K562 (cell line): ENCODE measurements at regions not wholly inside any gene's neighbourhood (a gene's known extent, or its start where the extent isn't known, plus 50 kb on each side); places are given as distances from the start of the nearest gene placed in this dataset.

ENCODE experiments used
- CAMTA2 ChIP-seq: fragments of 250-450 bp; sonication (Bioruptor Pico); conservative IDR thresholded peaks from 2 replicates; pipeline ENCODE4 v1.5.1; 2022
- CBFB ChIP-seq: sonication (generic); formaldehyde crosslinking; IDR thresholded peaks from 2 replicates; pipeline ENCODE4 v1.4.0; 2020; ENCODE audit warnings: mild to moderate bottlenecking, missing genetic modification reagents
- FOXJ3 ChIP-seq: sonication (generic); formaldehyde crosslinking; IDR thresholded peaks from 2 replicates; pipeline ENCODE4 v1.4.0; 2020; ENCODE audit warnings: mild to moderate bottlenecking, missing genetic modification reagents
- GTF2E2 ChIP-seq: fragments of 200-800 bp; sonication (Bioruptor generic); IDR thresholded peaks from 2 replicates; pipeline ENCODE4 v1.6.1; 2016; ENCODE audit warnings: missing genetic modification characterization, missing compliant biosample characterization
- HDAC8 ChIP-seq: fragments of 450-650 bp; IDR thresholded peaks from 2 replicates; pipeline ENCODE4 v1.6.1; 2016; ENCODE audit warnings: mild to moderate bottlenecking, missing genetic modification characterization, moderate library complexity, missing compliant biosample characterization
- IRF1 ChIP-seq: sonication (generic); formaldehyde crosslinking; IDR thresholded peaks from 2 replicates; pipeline ENCODE4 v1.8.0; 2022; ENCODE audit warnings: missing genetic modification reagents, mild to moderate bottlenecking, borderline replicate concordance
- KDM2B ChIP-seq: fragments of 250-450 bp; sonication (Bioruptor Pico); IDR thresholded peaks from 2 replicates; pipeline ENCODE4 v1.8.0; 2021; ENCODE audit warnings: mild to moderate bottlenecking, moderate library complexity
- KLF16 ChIP-seq: IDR thresholded peaks from 2 replicates; pipeline ENCODE4 v1.6.1; 2016; ENCODE audit warnings: antibody characterized with exemption
- MAZ ChIP-seq, 2 experiments: fragments of 450-650 bp in 1 of 2; sonication (generic) in 1 of 2; formaldehyde crosslinking; IDR thresholded peaks in 1 of 2; conservative IDR thresholded peaks in 1 of 2; 2 replicates each; pipeline versions ENCODE4 v1.4.0 to v1.5.0; 2020; ENCODE audit warnings: mild to moderate bottlenecking in 1 of 2, missing genetic modification reagents in 1 of 2
- MEF2D ChIP-seq: conservative IDR thresholded peaks from 2 replicates; pipeline ENCODE4 v1.6.1; 2016; ENCODE audit warnings: low read depth, missing genetic modification characterization, missing compliant biosample characterization
- MYNN ChIP-seq, 2 experiments: sonication (generic); formaldehyde crosslinking in 1 of 2; IDR thresholded peaks; 2 replicates each; pipeline versions ENCODE4 v1.5.0 to v1.6.1; 2016 to 2020; ENCODE audit warnings: antibody characterized with exemption in 1 of 2, missing genetic modification reagents in 1 of 2
- NFRKB ChIP-seq: fragments of 450-650 bp; IDR thresholded peaks from 2 replicates; pipeline ENCODE4 v1.6.1; 2016; ENCODE audit warnings: low read depth
- POLR2H ChIP-seq: IDR thresholded peaks from 2 replicates; pipeline ENCODE4 v1.6.1; 2016; ENCODE audit warnings: missing genetic modification characterization, low read depth, mild to moderate bottlenecking, control low read depth, missing compliant biosample characterization, moderate library complexity
- RBM39 ChIP-seq: fragments of 200-400 bp; formaldehyde crosslinking; optimal IDR thresholded peaks from 2 replicates; pipeline ENCODE3; 2018; ENCODE audit warnings: low read depth, low read length
- RHOXF2B ChIP-seq: fragments of 250-450 bp; sonication (Bioruptor Pico); conservative IDR thresholded peaks from 2 replicates; pipeline ENCODE4 v1.5.1; 2021
- SMARCC2 ChIP-seq: fragments of 450-650 bp; IDR thresholded peaks from 2 replicates; pipeline ENCODE4 v1.6.1; 2017; ENCODE audit warnings: antibody characterized with exemption, moderate library complexity, mild to moderate bottlenecking, low read depth
- SRSF3 ChIP-seq: fragments of 200-400 bp; formaldehyde crosslinking; IDR thresholded peaks from 2 replicates; pipeline ENCODE4 v1.6.1; 2016; ENCODE audit warnings: mild to moderate bottlenecking, low read length, moderate library complexity; ENCODE audit not compliant: insufficient read depth
- TFAP4 ChIP-seq: sonication (generic); formaldehyde crosslinking; IDR thresholded peaks from 2 replicates; pipeline ENCODE4 v1.8.0; 2022; ENCODE audit warnings: missing genetic modification reagents, mild to moderate bottlenecking, moderate library complexity, borderline replicate concordance
- THRAP3 ChIP-seq: fragments of 450-650 bp; IDR thresholded peaks from 2 replicates; pipeline ENCODE4 v1.6.1; 2016; ENCODE audit warnings: mild to moderate bottlenecking, inconsistent platforms, borderline replicate concordance
- ZNF316 ChIP-seq: fragments of 450-650 bp; IDR thresholded peaks from 2 replicates; pipeline ENCODE4 v1.6.1; 2016
- TF ChIP-seq, protein P1 (sequence below): fragments of 250-450 bp; sonication (Bioruptor Pico); IDR thresholded peaks from 2 replicates; pipeline ENCODE4 v1.8.0; 2022; ENCODE audit warnings: moderate library complexity, mild to moderate bottlenecking, inconsistent platforms
- TF ChIP-seq, protein P2 (sequence below): fragments of 200-800 bp; sonication (Bioruptor generic); IDR thresholded peaks from 2 replicates; pipeline ENCODE4 v1.6.1; 2016; ENCODE audit warnings: missing genetic modification characterization, missing compliant biosample characterization

DNA sequence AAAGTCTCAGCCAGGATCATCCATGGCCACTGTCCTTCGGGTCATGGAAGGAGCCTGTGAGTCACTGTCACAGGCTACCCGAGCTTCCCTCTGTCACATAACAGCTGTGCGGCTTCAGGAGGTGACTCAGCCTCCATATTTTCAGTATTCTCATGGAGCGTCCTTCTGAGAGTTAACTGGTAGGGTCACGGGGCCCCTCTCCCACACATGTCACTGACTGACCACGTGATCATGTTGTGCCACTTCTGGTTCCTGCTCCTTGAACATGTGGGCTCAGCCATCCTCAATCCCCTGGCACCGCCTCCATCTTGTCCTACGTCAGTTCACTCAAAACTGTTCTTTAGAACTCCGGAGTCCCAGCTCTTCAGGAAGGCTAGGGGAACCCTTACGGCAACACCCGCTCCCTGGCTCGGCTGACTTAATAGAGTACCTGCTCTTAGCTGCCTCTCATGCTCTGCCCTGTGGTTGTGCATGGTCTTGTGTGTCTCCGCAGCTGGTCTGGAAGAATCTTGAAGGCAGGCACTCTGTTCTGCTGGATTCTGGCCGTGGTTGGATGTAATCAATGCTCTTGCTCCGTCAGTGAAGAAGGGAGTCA lies 182.8 kb downstream of the ICE1 start (continued):
- TF ChIP-seq, protein P1, sequence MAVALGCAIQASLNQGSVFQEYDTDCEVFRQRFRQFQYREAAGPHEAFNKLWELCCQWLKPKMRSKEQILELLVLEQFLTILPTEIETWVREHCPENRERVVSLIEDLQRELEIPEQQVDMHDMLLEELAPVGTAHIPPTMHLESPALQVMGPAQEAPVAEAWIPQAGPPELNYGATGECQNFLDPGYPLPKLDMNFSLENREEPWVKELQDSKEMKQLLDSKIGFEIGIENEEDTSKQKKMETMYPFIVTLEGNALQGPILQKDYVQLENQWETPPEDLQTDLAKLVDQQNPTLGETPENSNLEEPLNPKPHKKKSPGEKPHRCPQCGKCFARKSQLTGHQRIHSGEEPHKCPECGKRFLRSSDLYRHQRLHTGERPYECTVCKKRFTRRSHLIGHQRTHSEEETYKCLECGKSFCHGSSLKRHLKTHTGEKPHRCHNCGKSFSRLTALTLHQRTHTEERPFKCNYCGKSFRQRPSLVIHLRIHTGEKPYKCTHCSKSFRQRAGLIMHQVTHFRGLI, result 0 out of 2 replicates have a peak, but pooled peaks have one; percentile 46
- no peak for TF ChIP-seq KLF16
- TF ChIP-seq THRAP3, result no peak
- no peak for TF ChIP-seq SMARCC2
- TF ChIP-seq FOXJ3 (CRISPR knock-in tag), result no peak
- peak; percentile 68; the same call in 1 of the 2 replicates for TF ChIP-seq TFAP4 (CRISPR knock-in tag)
- TF ChIP-seq HDAC8 (tag), result peak; percentile 87
- TF ChIP-seq SRSF3, result no peak
- no peak for TF ChIP-seq IRF1 (CRISPR knock-in tag)
- TF ChIP-seq POLR2H (tag), result no peak
- TF ChIP-seq RHOXF2B (CRISPR knock-in tag), result no peak
- TF ChIP-seq GTF2E2 (tag), result no peak
- peak; percentile 5 to 29; a peak in 1 of 4 replicates for TF ChIP-seq MAZ (CRISPR knock-in tag; conservative IDR thresholded peaks at IDR 0.05 in 1 of 2, IDR thresholded peaks at IDR 0.05 in 1 of 2)
- no peak for TF ChIP-seq CAMTA2 (CRISPR knock-in tag)
- no peak for TF ChIP-seq MEF2D (tag)
- TF ChIP-seq KDM2B (CRISPR knock-in tag), result no peak
- no peak for TF ChIP-seq RBM39
- no peak for TF ChIP-seq MYNN (IDR thresholded peaks at IDR 0.05)
- TF ChIP-seq MYNN (CRISPR knock-in tag; IDR thresholded peaks at IDR 0.05), result no peak
- no peak for TF ChIP-seq CBFB
- TF ChIP-seq ZNF316, result no peak
- TF ChIP-seq, protein P2, sequence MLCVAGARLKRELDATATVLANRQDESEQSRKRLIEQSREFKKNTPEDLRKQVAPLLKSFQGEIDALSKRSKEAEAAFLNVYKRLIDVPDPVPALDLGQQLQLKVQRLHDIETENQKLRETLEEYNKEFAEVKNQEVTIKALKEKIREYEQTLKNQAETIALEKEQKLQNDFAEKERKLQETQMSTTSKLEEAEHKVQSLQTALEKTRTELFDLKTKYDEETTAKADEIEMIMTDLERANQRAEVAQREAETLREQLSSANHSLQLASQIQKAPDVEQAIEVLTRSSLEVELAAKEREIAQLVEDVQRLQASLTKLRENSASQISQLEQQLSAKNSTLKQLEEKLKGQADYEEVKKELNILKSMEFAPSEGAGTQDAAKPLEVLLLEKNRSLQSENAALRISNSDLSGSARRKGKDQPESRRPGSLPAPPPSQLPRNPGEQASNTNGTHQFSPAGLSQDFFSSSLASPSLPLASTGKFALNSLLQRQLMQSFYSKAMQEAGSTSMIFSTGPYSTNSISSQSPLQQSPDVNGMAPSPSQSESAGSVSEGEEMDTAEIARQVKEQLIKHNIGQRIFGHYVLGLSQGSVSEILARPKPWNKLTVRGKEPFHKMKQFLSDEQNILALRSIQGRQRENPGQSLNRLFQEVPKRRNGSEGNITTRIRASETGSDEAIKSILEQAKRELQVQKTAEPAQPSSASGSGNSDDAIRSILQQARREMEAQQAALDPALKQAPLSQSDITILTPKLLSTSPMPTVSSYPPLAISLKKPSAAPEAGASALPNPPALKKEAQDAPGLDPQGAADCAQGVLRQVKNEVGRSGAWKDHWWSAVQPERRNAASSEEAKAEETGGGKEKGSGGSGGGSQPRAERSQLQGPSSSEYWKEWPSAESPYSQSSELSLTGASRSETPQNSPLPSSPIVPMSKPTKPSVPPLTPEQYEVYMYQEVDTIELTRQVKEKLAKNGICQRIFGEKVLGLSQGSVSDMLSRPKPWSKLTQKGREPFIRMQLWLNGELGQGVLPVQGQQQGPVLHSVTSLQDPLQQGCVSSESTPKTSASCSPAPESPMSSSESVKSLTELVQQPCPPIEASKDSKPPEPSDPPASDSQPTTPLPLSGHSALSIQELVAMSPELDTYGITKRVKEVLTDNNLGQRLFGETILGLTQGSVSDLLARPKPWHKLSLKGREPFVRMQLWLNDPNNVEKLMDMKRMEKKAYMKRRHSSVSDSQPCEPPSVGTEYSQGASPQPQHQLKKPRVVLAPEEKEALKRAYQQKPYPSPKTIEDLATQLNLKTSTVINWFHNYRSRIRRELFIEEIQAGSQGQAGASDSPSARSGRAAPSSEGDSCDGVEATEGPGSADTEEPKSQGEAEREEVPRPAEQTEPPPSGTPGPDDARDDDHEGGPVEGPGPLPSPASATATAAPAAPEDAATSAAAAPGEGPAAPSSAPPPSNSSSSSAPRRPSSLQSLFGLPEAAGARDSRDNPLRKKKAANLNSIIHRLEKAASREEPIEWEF (CRISPR knock-in tag), result 0 out of 2 replicates have a peak, but pooled peaks have one; percentile 50
- TF ChIP-seq NFRKB, result no peak
